ENCODE measurements at regions not wholly inside any gene's neighbourhood (a gene's known extent, or its start where the extent isn't known, plus 50 kb on each side); places are given as distances from the start of the nearest gene placed in this dataset.

DNA sequence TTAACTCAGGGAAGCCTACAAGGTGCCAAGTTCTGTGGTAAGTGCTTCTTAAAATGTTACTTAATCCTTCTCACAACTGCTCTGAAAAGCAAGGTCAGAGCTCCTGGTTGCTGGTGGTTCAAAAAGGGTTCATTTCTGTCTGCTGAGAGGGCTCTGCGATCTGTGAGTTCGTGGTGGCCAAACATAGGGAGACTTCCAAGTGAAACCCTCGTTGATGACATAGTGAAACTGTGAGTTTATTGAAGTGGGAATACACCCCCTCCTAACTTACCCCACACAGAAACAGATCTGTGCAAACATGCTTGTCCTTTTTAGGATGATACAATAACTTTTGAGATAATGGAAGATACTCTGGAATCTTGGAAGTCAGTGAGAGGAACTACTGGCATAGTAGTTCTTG is 164.8 kb upstream of the PGRMC2 start:
- H3K27me3 ChIP-seq (ENCODE audit: control insufficient read depth, insufficient read depth, low read length) = no peaks in the 10 kb centered on the region
- TF ChIP-seq, protein P1, sequence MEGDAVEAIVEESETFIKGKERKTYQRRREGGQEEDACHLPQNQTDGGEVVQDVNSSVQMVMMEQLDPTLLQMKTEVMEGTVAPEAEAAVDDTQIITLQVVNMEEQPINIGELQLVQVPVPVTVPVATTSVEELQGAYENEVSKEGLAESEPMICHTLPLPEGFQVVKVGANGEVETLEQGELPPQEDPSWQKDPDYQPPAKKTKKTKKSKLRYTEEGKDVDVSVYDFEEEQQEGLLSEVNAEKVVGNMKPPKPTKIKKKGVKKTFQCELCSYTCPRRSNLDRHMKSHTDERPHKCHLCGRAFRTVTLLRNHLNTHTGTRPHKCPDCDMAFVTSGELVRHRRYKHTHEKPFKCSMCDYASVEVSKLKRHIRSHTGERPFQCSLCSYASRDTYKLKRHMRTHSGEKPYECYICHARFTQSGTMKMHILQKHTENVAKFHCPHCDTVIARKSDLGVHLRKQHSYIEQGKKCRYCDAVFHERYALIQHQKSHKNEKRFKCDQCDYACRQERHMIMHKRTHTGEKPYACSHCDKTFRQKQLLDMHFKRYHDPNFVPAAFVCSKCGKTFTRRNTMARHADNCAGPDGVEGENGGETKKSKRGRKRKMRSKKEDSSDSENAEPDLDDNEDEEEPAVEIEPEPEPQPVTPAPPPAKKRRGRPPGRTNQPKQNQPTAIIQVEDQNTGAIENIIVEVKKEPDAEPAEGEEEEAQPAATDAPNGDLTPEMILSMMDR (IDR thresholded peaks at IDR 0.05) = no peak

DNA sequence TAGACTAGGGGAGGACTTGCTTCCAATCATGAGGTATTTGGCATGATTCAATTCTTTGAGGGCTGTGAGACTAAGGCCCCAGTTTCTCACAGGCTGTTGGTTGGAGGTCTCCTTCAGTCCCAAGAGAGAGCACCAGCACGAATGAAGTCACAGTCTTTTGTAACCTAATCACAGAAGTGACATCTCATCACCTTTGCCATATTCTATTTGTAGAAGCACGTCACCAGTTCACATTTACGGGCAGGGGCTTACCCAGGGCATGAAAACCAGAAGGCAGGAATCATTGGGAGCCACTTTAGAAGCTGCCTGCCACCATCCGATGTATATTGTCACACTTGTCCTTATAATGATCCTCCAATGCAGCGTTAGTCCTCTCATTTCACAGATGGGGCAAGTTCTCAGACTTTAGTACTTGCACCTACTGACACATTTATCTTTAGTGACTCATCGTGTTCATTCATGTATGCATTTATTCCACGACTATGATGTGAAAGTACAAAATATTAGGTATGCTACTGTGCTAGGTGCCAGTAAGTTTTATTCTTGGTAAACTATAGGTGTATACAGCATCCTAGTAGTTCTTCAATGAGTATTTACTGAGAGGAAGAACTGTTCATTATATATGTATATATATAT is 163.8 kb upstream of the PGRMC2 start:
- Histone ChIP-seq H2AFZ (no peak overlapping the region), H3K27me3 (ENCODE audit: control insufficient read depth, insufficient read depth, low read length) (no peaks in the 10 kb centered on the region), H3K79me2 (no peaks in the 10 kb centered on the region), H3K4me2 (ENCODE audit: low read length) (no peak overlapping the region), H3K9ac (no peak overlapping the region), H3K9me3 (ENCODE audit: control insufficient read depth, low read length) (no peaks in the 10 kb centered on the region), H3K4me1 (no peaks in the 10 kb centered on the region), H3K36me3 (ENCODE audit: control insufficient read depth, insufficient read depth, low read length) (no peaks in the 10 kb centered on the region), H3K4me3 (ENCODE audit: low read depth, low read length) (no peak overlapping the region), H3K27ac (no peak overlapping the region)
- TF ChIP-seq, protein P1 (IDR thresholded peaks at IDR 0.05) = no peak

More for the DNA sequence above, 164.8 kb upstream of the PGRMC2 start:
- Histone ChIP-seq H3K4me3 (ENCODE audit: low read depth, low read length) (no peak overlapping the region), H3K9ac (no peak overlapping the region), H3K9me3 (ENCODE audit: control insufficient read depth, low read length) (no peaks in the 10 kb centered on the region), H3K27ac (no peak overlapping the region), H3K36me3 (ENCODE audit: control insufficient read depth, insufficient read depth, low read length) (no peaks in the 10 kb centered on the region), H2AFZ (no peak overlapping the region), H3K4me1 (no peaks in the 10 kb centered on the region), H3K79me2 (no peaks in the 10 kb centered on the region), H3K4me2 (ENCODE audit: low read length) (no peak overlapping the region)

DNA sequence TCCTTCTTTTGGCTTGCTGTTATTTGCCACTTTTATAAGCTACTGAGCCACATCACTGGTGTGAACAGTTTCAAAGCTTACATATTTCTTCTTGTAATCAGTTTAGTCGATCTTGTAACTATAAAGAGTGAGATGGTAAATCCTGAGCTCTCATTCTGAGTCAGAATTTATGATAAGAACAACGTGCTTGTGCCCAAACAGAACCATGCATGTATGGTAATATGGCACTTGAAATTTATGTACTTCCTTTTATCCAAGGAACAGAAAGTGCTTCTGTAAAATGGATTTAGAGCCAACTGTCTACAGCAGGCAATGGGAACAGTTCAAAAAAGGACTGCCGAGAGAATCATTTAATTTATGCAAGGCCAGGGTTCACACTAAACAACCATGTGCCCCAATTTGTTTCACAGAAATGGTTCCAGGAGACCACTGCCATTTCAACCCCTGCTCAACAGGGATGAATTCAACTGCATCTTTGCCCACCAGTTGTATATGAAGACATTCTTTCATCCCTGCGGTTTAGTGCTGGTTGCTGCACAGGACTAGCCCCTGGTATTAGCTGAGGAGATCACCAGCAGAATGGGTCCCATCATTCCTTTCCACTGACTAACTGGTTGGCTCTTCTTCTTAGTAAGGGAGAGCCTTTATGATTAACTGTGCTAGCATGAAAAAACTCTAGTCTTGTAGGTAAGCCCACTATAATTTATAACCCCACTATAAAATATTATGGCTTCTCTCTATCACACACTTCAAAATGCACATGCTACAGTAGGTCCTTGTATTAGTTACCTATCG is 162.9 kb upstream of the PGRMC2 start:
- H3K27me3 ChIP-seq (ENCODE audit: control insufficient read depth, insufficient read depth, low read length) = no peaks in the 10 kb centered on the region
- TF ChIP-seq, protein P1 (IDR thresholded peaks at IDR 0.05) = no peak
- H3K9ac ChIP-seq = no peak overlapping the region
- no peak overlapping the region for H3K27ac ChIP-seq
- H3K36me3 ChIP-seq (ENCODE audit: control insufficient read depth, insufficient read depth, low read length) = no peaks in the 10 kb centered on the region
- H3K9me3 ChIP-seq (ENCODE audit: control insufficient read depth, low read length) = no peaks in the 10 kb centered on the region
- no peak overlapping the region for H2AFZ ChIP-seq
- no peaks in the 10 kb centered on the region for H3K79me2 ChIP-seq
- no peaks in the 10 kb centered on the region for H3K4me1 ChIP-seq
- H3K4me3 ChIP-seq (ENCODE audit: low read depth, low read length) = no peak overlapping the region
- H3K4me2 ChIP-seq (ENCODE audit: low read length) = no peak overlapping the region

DNA sequence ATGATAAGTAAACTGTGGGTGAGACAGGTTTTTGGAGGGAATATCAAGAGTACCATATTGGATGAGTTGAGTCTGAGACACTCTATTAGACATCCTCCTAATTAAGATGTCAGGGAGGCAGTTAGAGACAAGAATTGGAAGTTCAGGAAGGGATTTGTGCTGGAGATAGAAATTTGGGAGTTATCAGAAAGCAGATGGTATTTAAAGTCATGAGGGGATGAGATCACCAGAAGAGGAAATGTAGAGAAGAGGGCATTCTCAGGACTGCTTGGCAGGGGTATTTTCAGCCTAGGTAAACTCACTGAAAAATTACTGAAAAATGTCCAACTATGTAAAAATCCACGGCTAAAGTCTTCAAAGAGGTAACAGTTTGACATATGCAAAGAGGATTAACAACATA is 161.6 kb upstream of the PGRMC2 start:
- Histone ChIP-seq H3K4me2 (ENCODE audit: low read length) (no peak overlapping the region), H3K79me2 (no peaks in the 10 kb centered on the region), H3K9me3 (ENCODE audit: control insufficient read depth, low read length) (no peaks in the 10 kb centered on the region), H3K27me3 (ENCODE audit: control insufficient read depth, insufficient read depth, low read length) (no peaks in the 10 kb centered on the region), H3K4me1 (no peaks in the 10 kb centered on the region), H3K36me3 (ENCODE audit: control insufficient read depth, insufficient read depth, low read length) (no peaks in the 10 kb centered on the region), H3K27ac (no peak overlapping the region), H3K9ac (no peak overlapping the region), H3K4me3 (ENCODE audit: low read depth, low read length) (no peak overlapping the region), H2AFZ (no peak overlapping the region)
- TF ChIP-seq, protein P1 (IDR thresholded peaks at IDR 0.05) = no peak

Measured in parathyroid adenoma (tissue), 2 donors.